ENCODE measurements at regions not wholly inside any gene's neighbourhood (a gene's known extent, or its start where the extent isn't known, plus 50 kb on each side); places are given as distances from the start of the nearest gene placed in this dataset.
A peak's percentile ranks its signal among the peaks of the same experiment; 100 is the strongest.

DNA sequence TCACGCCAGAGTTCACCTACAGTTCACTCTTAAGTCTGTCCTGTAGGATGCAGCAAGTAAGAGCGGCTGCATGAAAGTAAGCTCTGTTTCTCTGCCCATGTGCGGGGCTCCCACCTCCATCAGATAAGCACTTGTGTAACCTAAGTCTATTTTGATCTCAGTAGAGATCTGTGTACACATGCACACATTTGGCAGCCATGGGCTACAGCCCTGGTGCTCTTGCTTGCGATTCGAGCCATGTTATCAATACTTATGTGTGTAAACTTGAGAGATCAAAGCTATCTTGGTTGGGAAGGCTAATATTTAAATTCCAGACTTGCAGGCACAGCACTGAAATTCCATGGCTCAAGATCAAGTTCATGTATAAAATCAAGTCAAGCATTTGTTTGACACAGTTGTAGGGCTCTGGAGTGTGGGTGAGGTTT is 244.7 kb upstream of the FGGY start:
- no peak overlapping the region for H3K27ac Mint-ChIP-seq (ENCODE audit: unreplicated experiment)
- peaks cover 10% of the 10 kb centered on the region for H3K36me3 Mint-ChIP-seq (ENCODE audit: low read depth, unreplicated experiment)
- H3K4me3 Mint-ChIP-seq (ENCODE audit: unreplicated experiment), result no peak overlapping the region
- peaks cover 4% of the 10 kb centered on the region for H3K27me3 Mint-ChIP-seq (ENCODE audit: unreplicated experiment)
- DNase-seq (ENCODE audit: low spot score), result no peak
- peaks cover 9% of the 10 kb centered on the region for H3K4me1 Mint-ChIP-seq (ENCODE audit: unreplicated experiment)
- TF ChIP-seq CTCF (IDR thresholded peaks at IDR 0.05; ENCODE audit: unreplicated experiment), result no peak
- no peaks in the 10 kb centered on the region for H3K9me3 Mint-ChIP-seq (ENCODE audit: unreplicated experiment)

- H3K27me3 Mint-ChIP-seq (ENCODE audit: unreplicated experiment), result peaks cover 5% of the 10 kb centered on the region
- no peak for DNase-seq (ENCODE audit: low spot score)
- peaks cover 12% of the 10 kb centered on the region for H3K4me1 Mint-ChIP-seq (ENCODE audit: unreplicated experiment)
Measured at GRCh38 chr1:59054172-59054571, 242.7 kb upstream of the FGGY start.

DNA sequence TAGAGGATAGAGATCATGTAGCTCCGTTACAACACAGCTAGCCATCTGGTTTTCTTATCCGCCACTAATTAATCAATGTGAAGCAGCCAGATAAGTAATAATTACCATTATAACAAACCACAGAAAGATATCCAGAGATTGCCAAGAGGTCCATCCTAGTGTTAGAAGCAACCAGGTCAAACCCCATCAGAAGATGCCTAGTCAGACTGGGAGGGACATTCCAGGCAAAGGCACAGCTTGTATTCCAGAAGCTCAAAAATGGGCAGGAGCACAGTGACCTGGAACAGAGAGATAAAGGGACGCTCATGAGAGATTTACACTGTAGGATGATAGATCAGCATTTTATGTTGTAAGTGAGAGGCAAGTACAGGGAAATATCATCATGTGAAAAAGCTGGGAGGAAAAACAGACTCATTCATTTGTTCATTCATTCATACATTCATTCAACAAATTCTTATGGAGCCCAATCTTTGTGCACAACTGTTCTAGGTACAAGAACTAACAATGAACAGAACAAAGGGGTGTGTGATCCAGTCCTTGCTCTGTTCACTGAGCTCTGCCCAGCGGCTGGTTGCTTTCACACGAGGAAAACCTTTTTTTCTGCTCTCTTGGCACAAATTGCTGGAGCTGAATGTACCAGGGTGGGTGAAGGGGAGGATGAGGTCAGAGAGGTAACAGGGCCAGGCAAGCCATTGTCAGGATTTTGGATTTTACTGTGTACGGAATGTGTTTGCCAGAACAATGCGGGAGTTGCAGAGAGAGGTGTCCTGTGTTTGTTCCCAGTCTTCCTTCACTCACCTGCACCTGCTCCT is 240.8 kb upstream of the FGGY start:
- Mint-ChIP-seq H3K27me3 (ENCODE audit: unreplicated experiment) (peaks cover 7% of the 10 kb centered on the region), H3K36me3 (ENCODE audit: low read depth, unreplicated experiment) (peaks cover 4% of the 10 kb centered on the region), H3K4me3 (ENCODE audit: unreplicated experiment) (no peak overlapping the region), H3K9me3 (ENCODE audit: unreplicated experiment) (no peaks in the 10 kb centered on the region), H3K27ac (ENCODE audit: unreplicated experiment) (no peak overlapping the region), H3K4me1 (ENCODE audit: unreplicated experiment) (peaks cover 13% of the 10 kb centered on the region)
- DNase-seq (ENCODE audit: low spot score), result no peak
- no peak for TF ChIP-seq CTCF (IDR thresholded peaks at IDR 0.05; ENCODE audit: unreplicated experiment)

More at GRCh38 chr1:59054172-59054571, 242.7 kb upstream of the FGGY start:
- TF ChIP-seq CTCF (IDR thresholded peaks at IDR 0.05; ENCODE audit: unreplicated experiment), result no peak
- H3K27ac Mint-ChIP-seq (ENCODE audit: unreplicated experiment), result no peak overlapping the region
- no peak overlapping the region for H3K4me3 Mint-ChIP-seq (ENCODE audit: unreplicated experiment)
- peaks cover 4% of the 10 kb centered on the region for H3K36me3 Mint-ChIP-seq (ENCODE audit: low read depth, unreplicated experiment)
- no peaks in the 10 kb centered on the region for H3K9me3 Mint-ChIP-seq (ENCODE audit: unreplicated experiment)

DNA sequence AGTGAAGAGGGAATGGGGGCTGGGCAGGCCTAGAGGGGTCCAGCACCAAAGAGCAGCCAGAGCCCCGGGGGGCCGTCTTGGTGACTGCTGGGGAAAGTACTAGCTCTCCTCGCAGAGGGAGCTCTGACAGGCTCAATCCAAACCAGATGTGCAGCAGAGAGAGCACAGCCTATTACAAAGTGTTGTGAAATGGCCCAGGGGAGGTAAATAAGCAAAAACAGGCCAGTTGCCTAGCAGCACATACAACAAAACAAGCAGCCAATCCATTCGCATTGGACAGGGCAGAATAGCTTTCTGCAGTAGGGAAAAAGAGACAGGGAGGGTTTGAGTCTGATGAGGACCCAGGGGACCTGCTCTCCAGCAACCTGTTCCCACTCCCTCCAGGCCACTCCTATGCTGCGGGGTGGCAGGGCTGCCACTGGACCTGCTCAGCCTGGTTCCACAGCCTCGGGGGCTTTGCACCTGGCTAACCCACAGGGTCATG is 239.6 kb upstream of the FGGY start:
- Mint-ChIP-seq H3K4me3 (ENCODE audit: unreplicated experiment) (no peak overlapping the region), H3K36me3 (ENCODE audit: low read depth, unreplicated experiment) (peaks cover 4% of the 10 kb centered on the region), H3K27ac (ENCODE audit: unreplicated experiment) (peak overlapping the region; percentile 62), H3K27me3 (ENCODE audit: unreplicated experiment) (peaks cover 8% of the 10 kb centered on the region), H3K9me3 (ENCODE audit: unreplicated experiment) (no peaks in the 10 kb centered on the region), H3K4me1 (ENCODE audit: unreplicated experiment) (peaks cover 25% of the 10 kb centered on the region)
- DNase-seq (ENCODE audit: low spot score), result peak; percentile 15
- no peak for TF ChIP-seq CTCF (IDR thresholded peaks at IDR 0.05; ENCODE audit: unreplicated experiment)

GRCh38 chr1:59057796-59058195 is 239.1 kb upstream of the FGGY start:
- Mint-ChIP-seq H3K9me3 (ENCODE audit: unreplicated experiment) (no peaks in the 10 kb centered on the region), H3K27ac (ENCODE audit: unreplicated experiment) (peak overlapping the region; percentile 5), H3K36me3 (ENCODE audit: low read depth, unreplicated experiment) (peaks cover 4% of the 10 kb centered on the region), H3K4me3 (ENCODE audit: unreplicated experiment) (peak overlapping the region; percentile 9), H3K4me1 (ENCODE audit: unreplicated experiment) (peaks cover 28% of the 10 kb centered on the region), H3K27me3 (ENCODE audit: unreplicated experiment) (peaks cover 8% of the 10 kb centered on the region)
- no peak for DNase-seq (ENCODE audit: low spot score)
- no peak for TF ChIP-seq CTCF (IDR thresholded peaks at IDR 0.05; ENCODE audit: unreplicated experiment)

All from endothelial cell (in vitro differentiated cells).